Activated CD8-positive, alpha-beta memory T cell treated with anti-CD3 and anti-CD28 coated beads, Interleukin-2, amount 10 ng/mL, durations not matched to agents 7 days and 5 days (primary cell): ENCODE measurements at regions not wholly inside any gene's neighbourhood (a gene's known extent, or its start where the extent isn't known, plus 50 kb on each side); places are given as distances from the start of the nearest gene placed in this dataset.

Experiments
- ATAC-seq: fragments of 150-1000 bp; cut with Tn5 transposase; one replicate; pipeline ENCODE4 v1.10.0; 2021; ENCODE audit warnings: moderate library complexity
- CTCF ChIA-PET: fragments of 350-600 bp; sonication (Branson Sonifier 250); formaldehyde crosslinking; loops from one replicate; lab custom pipeline; 2021; ENCODE audit warnings: antibody characterized with exemption; lab: Charles Lee
- DNase-seq: peaks from one replicate; pipeline ENCODE4 v3.0.0-alpha.2; 2020
- H3K27ac Mint-ChIP-seq: one replicate; pipeline ENCODE4 v1.8.0; 2021; ENCODE audit warnings: mild to moderate bottlenecking, mixed read lengths
- H3K27me3 Mint-ChIP-seq: one replicate; pipeline ENCODE4 v1.8.0; 2021; ENCODE audit warnings: mixed read lengths
- H3K36me3 Mint-ChIP-seq: one replicate; pipeline ENCODE4 v1.8.0; 2021; ENCODE audit warnings: mild to moderate bottlenecking, mixed read lengths
- H3K4me1 Mint-ChIP-seq: one replicate; pipeline ENCODE4 v1.8.0; 2021; ENCODE audit warnings: mixed read lengths
- H3K4me3 Mint-ChIP-seq: one replicate; pipeline ENCODE4 v1.8.0; 2021; ENCODE audit warnings: mild to moderate bottlenecking, moderate library complexity, mixed read lengths
- H3K9me3 Mint-ChIP-seq: one replicate; pipeline ENCODE4 v1.8.0; 2022; ENCODE audit warnings: low read depth, mixed read lengths

DNA sequence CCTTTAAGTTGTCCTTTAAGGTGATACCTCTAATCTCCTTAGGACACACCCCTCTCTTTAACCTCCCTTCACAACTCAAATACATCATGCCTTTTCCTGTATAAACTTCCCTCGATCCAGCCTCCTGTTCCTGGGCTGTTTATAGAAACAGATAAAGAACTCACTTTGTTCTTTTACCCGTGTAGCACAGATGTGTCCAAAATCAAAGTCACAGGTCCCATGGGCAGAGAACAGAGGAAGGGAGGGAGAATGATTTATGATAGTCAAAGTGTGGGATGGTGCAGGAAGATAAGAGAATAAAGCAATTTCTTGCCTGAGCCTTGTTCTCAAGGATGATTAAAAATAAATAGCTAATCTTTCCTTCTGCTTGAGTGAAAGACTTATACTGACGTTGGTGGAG is 50.3 kb upstream of the CABCOCO1 start:
- no peak overlapping the region for H3K4me3 Mint-ChIP-seq
- DNase-seq (no peak), ATAC-seq (no peak)
- H3K27ac Mint-ChIP-seq: no peak overlapping the region
- H3K4me1 Mint-ChIP-seq: no peaks in the 10 kb centered on the region
- H3K27me3 Mint-ChIP-seq: peaks cover 7% of the 10 kb centered on the region
- no peaks in the 10 kb centered on the region for H3K36me3 Mint-ChIP-seq
- H3K9me3 Mint-ChIP-seq: no peaks in the 10 kb centered on the region
- CTCF ChIA-PET: no interaction called here

GRCh38 chr10:61612009-61612408 is 50.7 kb upstream of the CABCOCO1 start:
- Mint-ChIP-seq H3K4me1 (no peaks in the 10 kb centered on the region), H3K27ac (no peak overlapping the region), H3K27me3 (peaks cover 4% of the 10 kb centered on the region), H3K4me3 (no peak overlapping the region), H3K9me3 (no peaks in the 10 kb centered on the region), H3K36me3 (no peaks in the 10 kb centered on the region)
- DNase-seq (no peak), ATAC-seq (no peak)
- CTCF ChIA-PET: no interaction called here

- no peaks in the 10 kb centered on the region for H3K36me3 Mint-ChIP-seq
- no peak overlapping the region for H3K4me3 Mint-ChIP-seq
- no peaks in the 10 kb centered on the region for H3K9me3 Mint-ChIP-seq
- ATAC-seq (no peak), DNase-seq (no peak)
- H3K4me1 Mint-ChIP-seq: no peaks in the 10 kb centered on the region
- H3K27me3 Mint-ChIP-seq: peaks cover 7% of the 10 kb centered on the region
- CTCF ChIA-PET: no interaction called here
- H3K27ac Mint-ChIP-seq: no peak overlapping the region
These were observed 53.0 kb upstream of the CABCOCO1 start for GRCh38 chr10:61609701-61610100.

GRCh38 chr10:61608255-61609033 is 54.3 kb upstream of the CABCOCO1 start:
- H3K4me1 Mint-ChIP-seq: no peaks in the 10 kb centered on the region

GRCh38 chr10:61606959-61607907 is 55.5 kb upstream of the CABCOCO1 start:
- no peak for ATAC-seq
- CTCF ChIA-PET: no interaction called here
- Mint-ChIP-seq H3K4me3 (no peak overlapping the region), H3K27me3 (peaks cover 6% of the 10 kb centered on the region), H3K9me3 (no peaks in the 10 kb centered on the region), H3K4me1 (no peaks in the 10 kb centered on the region), H3K36me3 (no peaks in the 10 kb centered on the region), H3K27ac (no peak overlapping the region)
- DNase-seq: no peak

More at GRCh38 chr10:61608255-61609033, 54.3 kb upstream of the CABCOCO1 start:
- Mint-ChIP-seq H3K27me3 (peaks cover 7% of the 10 kb centered on the region), H3K27ac (no peak overlapping the region), H3K9me3 (no peaks in the 10 kb centered on the region), H3K4me3 (no peak overlapping the region), H3K36me3 (no peaks in the 10 kb centered on the region)
- no peak for ATAC-seq
- CTCF ChIA-PET: no interaction called here
- no peak for DNase-seq

GRCh38 chr10:61605221-61605620 is 57.5 kb upstream of the CABCOCO1 start:
- CTCF ChIA-PET: no interaction called here
- Mint-ChIP-seq H3K27ac (no peak overlapping the region), H3K4me1 (no peaks in the 10 kb centered on the region), H3K36me3 (no peaks in the 10 kb centered on the region), H3K27me3 (peaks cover 6% of the 10 kb centered on the region), H3K9me3 (no peaks in the 10 kb centered on the region), H3K4me3 (no peak overlapping the region)
- DNase-seq: no peak
- no peak for ATAC-seq

GRCh38 chr10:61600399-61600798 is 62.3 kb upstream of the CABCOCO1 start:
- Mint-ChIP-seq H3K36me3 (no peaks in the 10 kb centered on the region), H3K27ac (no peak overlapping the region), H3K27me3 (peaks cover 8% of the 10 kb centered on the region), H3K4me3 (no peak overlapping the region), H3K9me3 (no peaks in the 10 kb centered on the region), H3K4me1 (no peaks in the 10 kb centered on the region)
- CTCF ChIA-PET: no interaction called here
- ATAC-seq (no peak), DNase-seq (no peak)

- H3K4me1 Mint-ChIP-seq: no peaks in the 10 kb centered on the region
- ATAC-seq: no peak
These were observed 68.3 kb upstream of the CABCOCO1 start for GRCh38 chr10:61594430-61594829.

DNA sequence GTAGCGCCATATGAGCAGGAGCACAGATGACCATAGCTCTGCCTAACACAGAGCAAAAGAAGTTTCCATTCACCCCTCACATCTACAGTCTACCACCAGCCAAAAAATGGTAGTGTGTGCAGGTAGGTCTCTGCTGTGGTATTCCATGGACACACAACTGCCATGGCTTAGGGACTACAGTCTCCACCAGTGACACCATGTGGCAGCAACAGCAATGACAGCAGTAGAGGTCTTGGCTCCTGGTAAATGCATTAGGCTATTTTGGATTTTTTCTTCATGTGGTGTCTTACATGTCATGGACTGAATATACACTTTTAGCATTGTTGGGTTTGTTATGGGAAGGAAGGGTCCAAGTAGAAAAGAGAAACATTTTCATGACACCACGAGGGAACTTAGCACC is 70.1 kb upstream of the CABCOCO1 start:
- ATAC-seq (no peak), DNase-seq (no peak)
- no peak overlapping the region for H3K4me3 Mint-ChIP-seq
- no peaks in the 10 kb centered on the region for H3K9me3 Mint-ChIP-seq
- H3K27ac Mint-ChIP-seq: no peak overlapping the region
- CTCF ChIA-PET: no interaction called here
- H3K36me3 Mint-ChIP-seq: no peaks in the 10 kb centered on the region
- H3K4me1 Mint-ChIP-seq: no peaks in the 10 kb centered on the region
- H3K27me3 Mint-ChIP-seq: peaks cover 9% of the 10 kb centered on the region

More at GRCh38 chr10:61594430-61594829, 68.3 kb upstream of the CABCOCO1 start:
- no peak overlapping the region for H3K4me3 Mint-ChIP-seq
- no peaks in the 10 kb centered on the region for H3K9me3 Mint-ChIP-seq
- H3K27me3 Mint-ChIP-seq: peaks cover 5% of the 10 kb centered on the region
- no peaks in the 10 kb centered on the region for H3K36me3 Mint-ChIP-seq
- CTCF ChIA-PET: no interaction called here
- no peak for DNase-seq
- no peak overlapping the region for H3K27ac Mint-ChIP-seq

- H3K36me3 Mint-ChIP-seq: no peaks in the 10 kb centered on the region
- no peaks in the 10 kb centered on the region for H3K4me1 Mint-ChIP-seq
- no peak for DNase-seq
These were observed 73.0 kb upstream of the CABCOCO1 start for GRCh38 chr10:61589547-61590243.

GRCh38 chr10:61588770-61589211 is 73.9 kb upstream of the CABCOCO1 start:
- Mint-ChIP-seq H3K9me3 (no peaks in the 10 kb centered on the region), H3K27me3 (peaks cover 7% of the 10 kb centered on the region), H3K4me3 (no peak overlapping the region), H3K27ac (no peak overlapping the region), H3K4me1 (no peaks in the 10 kb centered on the region), H3K36me3 (no peaks in the 10 kb centered on the region)
- ATAC-seq (no peak), DNase-seq (no peak)
- CTCF ChIA-PET: no interaction called here

More at GRCh38 chr10:61589547-61590243, 73.0 kb upstream of the CABCOCO1 start:
- no peaks in the 10 kb centered on the region for H3K9me3 Mint-ChIP-seq
- CTCF ChIA-PET: no interaction called here
- no peak overlapping the region for H3K27ac Mint-ChIP-seq
- no peak for ATAC-seq
- H3K27me3 Mint-ChIP-seq: peaks cover 7% of the 10 kb centered on the region
- no peak overlapping the region for H3K4me3 Mint-ChIP-seq

DNA sequence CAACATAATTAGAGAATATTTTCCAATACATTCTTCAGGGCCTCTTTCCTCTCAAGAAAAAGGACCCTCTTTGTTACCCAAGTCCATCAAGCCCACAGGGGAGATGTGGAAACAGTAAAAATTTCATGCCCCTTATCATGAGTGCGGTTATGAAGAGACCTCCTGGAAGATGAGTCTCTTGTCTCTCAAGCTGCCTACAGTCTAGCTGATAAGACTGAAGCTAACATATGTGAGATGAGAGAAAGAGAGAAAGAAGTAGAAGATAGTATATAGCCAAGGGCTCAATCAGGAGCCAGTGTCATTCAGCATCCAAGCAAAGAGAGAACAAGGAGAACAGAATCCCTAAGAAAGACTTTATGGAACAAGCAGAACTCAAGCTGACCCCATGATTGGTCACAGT is 75.9 kb upstream of the CABCOCO1 start:
- DNase-seq (no peak), ATAC-seq (no peak)
- Mint-ChIP-seq H3K4me3 (no peak overlapping the region), H3K27ac (no peak overlapping the region), H3K9me3 (no peaks in the 10 kb centered on the region), H3K4me1 (no peaks in the 10 kb centered on the region), H3K36me3 (no peaks in the 10 kb centered on the region), H3K27me3 (peaks cover 7% of the 10 kb centered on the region)
- CTCF ChIA-PET: no interaction called here

DNA sequence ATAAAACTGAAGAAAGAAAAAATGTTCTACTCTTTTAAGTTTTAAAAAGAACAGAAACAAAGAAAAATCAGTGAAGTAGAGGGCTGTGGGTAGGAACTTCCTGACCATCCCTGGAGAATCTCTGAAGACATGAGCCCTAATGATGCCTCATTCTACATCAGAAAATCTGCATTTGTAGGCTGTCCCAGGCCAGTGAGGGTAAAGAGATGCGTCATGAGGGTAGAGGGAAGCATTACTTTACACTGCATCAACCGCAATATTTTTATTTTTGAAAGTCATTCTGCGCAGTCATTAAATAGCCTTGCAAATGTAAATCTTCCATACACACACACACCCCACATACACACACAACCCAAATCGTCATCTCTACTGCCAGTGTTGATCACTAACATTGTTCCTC is 82.1 kb upstream of the CABCOCO1 start:
- H3K9me3 Mint-ChIP-seq: no peaks in the 10 kb centered on the region
- no peak overlapping the region for H3K27ac Mint-ChIP-seq
- CTCF ChIA-PET: no interaction called here
- H3K36me3 Mint-ChIP-seq: no peaks in the 10 kb centered on the region
- no peaks in the 10 kb centered on the region for H3K4me1 Mint-ChIP-seq
- no peak overlapping the region for H3K4me3 Mint-ChIP-seq
- H3K27me3 Mint-ChIP-seq: peaks cover 5% of the 10 kb centered on the region
- no peak for ATAC-seq
- DNase-seq: no peak
